Stimulated activated CD4-positive, alpha-beta T cell treated with anti-CD3 and anti-CD28 coated beads, Interleukin-4, amount 100 ng/mL, for 24 hours (primary cell): ENCODE measurements at regions not wholly inside any gene's neighbourhood (a gene's known extent, or its start where the extent isn't known, plus 50 kb on each side); places are given as distances from the start of the nearest gene placed in this dataset.

ENCODE experiments used
- DNase-seq: peaks from one replicate; pipeline ENCODE4 v3.0.0-alpha.2; 2020

DNA sequence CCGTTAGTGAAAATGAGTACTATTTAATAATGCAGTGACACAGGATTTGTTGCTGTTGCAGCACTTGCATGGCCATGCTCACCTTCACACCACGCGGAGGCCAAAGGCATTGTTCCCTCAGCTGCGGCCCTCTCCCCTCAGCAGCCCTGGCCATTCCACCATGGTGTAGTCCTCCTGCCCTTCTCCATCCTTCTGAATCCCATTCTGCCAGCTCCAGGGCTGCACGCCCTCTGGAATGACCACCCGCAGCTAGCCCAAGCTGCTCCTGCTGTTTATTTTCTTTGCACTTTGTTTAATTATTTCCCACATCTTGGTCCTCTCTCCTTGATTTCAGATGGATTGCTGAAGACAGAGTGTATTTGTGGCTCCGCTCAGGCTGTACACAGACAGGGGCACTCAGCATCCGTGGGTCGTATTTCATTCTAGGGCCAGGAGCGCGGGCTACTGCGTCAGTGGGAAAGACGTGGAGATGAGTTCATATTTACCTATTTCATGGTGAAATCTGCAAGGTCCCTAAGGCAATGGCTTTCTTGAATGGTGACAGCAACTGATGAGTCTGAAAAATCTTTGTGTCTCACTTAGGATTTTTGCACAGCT lies 81.4 kb upstream of the DUSP22 start:
- no peak for DNase-seq

DNA sequence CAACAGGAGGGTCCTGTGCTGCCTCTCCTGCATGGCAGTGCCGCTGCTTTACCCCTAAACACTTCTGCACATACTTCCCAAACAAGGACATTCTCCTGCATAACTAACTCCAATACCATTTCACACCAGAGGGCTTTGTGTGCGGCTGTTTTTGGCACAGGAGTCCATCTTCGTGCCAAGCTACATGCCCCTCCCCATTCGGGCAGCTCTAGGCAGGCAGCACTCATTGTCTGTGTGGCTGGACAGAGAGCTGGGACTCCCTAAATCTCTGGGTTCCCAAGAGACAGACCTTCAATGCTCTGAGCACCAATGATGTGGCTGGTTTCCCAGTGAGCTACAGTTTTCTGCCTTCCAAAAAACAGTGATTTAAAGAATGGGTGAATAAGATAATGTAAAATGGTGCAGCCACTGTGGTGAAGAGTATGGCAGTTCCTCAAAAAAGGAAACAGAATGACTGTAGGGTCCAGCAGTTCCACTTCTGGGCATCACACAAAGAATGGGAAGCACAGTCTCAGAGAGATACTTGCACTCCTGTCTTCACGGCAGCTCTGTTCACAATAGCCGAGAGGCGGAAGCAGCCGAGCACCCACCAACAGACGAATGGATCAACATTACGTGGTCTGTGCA lies 80.3 kb upstream of the DUSP22 start:
- DNase-seq = no peak

DNA sequence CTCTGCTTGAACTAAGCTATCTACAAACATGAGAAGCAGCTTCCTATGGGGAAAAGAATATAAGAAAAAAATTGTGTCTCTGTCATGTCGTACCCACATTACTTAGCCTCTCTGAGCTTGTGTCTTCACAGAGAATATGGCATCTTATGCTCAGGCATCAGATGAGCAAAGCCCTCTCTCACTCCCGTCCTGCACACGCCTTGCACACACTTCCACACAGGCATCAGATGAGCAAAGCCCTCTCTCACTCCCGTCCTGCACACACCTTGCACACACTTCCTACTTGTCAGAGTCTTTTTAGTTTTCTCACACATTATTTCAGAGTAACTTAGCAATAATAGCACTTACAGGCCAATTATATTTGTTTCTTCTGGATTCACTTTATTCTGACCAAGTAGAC lies 79.0 kb upstream of the DUSP22 start:
- DNase-seq = no peak

DNA sequence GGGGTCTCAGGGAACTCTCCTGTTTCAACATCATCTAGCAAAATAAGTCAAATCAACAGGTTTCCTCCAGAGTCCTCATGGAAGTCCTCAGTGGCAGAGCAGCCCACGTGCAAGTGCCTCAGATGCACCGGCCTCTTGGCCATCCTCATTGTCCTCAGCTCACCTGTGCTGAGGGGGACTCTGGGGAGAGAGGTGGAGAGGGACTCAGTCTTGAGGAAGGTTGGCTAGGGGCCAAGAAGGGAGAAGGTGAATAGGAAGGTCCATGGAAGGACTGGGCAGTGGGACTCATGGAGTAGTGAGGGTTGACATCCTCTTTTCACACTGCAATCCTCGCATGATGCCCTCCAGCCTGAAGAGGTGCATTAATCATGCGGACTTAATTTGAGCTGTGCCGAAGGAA lies 77.9 kb upstream of the DUSP22 start:
- DNase-seq = no peak

DNA sequence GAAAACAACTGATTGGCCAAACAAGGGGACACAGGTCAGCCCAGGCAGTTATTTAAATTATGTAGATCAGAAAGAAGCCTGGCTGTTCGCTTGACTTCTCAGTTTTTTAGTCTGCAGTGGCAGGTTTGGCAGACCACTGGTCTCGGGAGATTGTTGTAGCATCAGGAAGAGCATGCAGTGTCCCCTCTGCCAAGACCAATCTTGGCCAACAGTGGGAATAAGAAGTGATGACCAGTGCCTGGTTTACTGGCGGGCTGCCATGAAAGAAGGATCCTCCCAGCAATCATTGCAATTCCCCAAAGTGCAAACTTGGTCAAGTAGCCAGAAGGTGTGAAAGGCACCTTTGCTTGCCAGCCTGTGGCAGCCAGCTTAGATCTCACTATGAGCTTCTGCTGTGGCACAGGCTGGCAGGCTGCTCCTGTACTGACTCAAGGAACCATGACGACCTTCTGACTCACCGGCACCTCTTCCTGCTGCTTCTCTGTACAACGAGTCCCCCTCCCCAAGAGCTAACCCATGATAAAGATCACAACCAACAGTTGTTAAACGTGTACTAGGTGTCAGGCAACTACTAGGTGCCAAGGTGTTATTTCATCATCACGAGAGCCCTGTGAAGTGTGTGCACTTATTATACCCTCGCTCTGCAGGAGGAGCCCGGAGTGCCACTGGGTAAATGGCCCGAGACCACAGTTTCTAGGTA lies 76.8 kb upstream of the DUSP22 start:
- peak; percentile 79 for DNase-seq

DNA sequence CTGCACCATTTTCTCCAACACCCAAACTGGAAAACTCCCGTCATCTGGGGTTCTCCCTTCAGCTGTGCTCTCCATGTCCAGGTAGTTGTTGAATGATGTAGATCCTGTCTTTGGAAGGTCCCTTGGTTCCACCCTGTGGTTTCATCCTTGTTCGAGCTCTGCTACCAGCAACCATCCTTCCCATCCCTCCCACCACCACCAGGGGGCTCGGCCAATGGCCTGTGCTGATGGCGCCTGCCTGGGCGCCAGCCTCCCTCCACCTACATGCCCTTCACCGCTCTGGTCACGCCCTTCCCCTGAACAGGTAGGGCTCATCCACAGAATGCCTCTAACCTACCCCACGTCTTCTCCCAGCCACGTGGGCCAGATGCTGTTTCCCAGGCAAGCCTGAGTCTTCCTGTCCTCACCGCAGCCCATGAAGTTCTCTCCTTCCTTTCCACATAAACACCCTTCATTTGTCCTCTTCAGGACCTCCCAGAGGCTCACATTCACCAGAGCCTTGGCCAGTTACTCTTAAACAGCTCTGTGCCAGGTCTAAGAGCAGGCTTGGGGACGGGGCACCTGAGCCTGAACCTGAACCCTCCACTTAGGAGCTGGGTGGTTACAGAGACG lies 75.1 kb upstream of the DUSP22 start:
- DNase-seq = peak; percentile 33

DNA sequence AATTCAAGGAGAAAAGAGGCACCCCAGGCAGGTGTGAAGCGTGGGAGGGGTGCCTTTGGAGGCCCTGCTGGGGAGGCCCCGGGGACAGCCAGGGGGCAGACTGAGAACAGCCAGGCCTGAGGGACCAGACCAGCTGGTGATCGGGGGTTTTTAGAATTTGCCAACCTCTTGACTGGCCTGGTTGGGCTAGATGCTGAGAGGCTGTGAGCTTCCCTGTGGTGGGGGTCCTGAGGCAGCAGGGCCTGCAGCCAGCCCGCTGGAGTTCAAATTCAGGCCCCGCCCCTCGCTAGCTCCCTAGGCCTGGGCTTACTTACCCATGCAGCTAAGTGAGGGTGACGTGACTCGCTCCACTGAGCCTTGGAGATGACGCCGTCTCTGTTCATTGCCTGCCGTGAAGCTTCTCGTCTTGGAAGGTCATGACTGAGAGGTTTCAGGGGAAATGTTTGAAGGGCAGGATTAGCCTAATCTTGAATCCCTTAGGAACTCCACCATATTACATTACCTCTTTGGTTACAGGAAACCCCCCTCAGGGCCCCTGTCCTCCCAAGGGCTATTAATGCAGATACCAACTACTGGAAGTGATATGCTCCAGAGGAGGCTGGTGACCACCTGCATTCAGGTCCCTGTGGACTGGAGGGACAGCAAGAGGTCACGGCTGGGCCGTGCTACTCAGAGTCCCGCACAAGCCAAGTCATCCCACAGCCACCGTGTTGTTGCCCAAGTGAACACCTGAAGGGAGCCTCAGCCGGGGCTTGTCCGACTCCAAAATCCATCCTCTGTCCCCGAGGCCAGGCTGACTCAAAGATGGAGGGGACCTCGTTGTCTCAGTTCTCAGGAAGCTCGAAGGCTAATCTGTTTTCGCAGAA lies 73.9 kb upstream of the DUSP22 start:
- no peak for DNase-seq

DNA sequence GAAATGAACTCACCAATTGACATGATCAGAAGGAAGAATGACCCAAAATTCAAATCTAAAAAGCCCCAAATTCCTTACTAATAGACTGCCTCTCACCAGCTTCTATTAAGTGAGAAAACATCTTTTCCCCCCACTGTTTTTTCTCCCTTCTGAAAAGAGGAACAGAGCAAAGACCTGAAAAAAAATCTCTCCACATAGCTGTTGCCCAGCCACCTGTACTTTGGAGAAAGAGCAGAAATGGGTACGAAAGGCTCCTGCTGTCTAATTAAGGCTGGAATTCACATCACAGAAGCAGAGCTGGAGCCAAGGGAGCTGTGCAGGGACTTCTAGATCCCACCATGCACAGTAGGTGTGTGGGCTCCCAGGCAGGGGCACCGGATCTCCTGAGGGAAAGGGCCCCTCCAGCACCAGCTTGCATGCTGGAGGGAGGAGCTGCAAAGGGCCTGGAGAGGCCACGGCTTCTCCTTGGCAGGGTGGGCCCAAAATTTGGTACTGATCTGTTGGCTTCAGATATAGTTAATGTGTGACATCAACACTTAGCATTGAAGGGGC lies 73.2 kb upstream of the DUSP22 start:
- DNase-seq = no peak

DNA sequence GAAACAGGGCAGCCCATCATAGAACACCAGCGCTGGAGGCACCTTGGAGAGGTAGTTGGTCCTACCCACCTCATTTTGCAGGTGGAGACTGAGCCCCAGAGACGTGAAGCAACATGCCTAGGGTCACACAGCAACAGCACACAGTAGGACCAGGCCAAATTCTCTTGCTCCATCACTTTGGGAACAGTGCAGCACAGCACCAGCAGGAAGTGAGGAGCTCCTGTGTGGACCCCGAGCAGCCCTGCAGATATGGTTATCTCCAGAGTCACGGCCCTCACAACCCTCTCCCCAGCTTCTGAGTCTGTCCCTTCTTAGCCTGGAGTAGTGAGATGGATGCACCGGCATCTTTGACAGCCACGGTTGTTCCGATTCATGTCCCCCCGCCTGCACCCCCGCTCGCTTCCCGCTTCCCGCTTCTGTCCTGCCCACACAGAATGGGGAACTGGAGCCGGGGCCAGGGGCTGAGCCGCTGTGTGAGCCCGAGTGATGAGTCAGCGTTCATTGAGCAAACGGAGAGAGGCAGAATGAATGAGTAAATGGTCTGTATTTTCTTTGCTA lies 72.6 kb upstream of the DUSP22 start:
- no peak for DNase-seq

DNA sequence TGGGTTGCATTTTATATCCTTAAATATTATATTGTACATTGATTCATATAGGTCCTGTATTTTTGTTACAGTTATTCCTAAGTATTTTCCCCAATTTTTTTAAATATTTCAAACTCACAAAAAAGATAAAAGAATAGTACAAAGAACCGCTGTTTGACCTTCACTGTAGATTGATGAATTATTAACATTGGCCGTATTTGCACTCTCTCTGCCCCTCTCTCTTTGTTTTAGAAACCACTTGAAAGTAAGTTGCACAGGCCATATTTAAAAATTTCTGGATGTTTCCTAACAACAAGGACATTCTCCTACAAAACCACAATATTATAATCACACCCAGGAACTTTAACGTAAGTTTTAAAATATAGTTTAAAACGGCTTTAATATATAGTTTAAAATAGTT lies 72.0 kb upstream of the DUSP22 start:
- no peak for DNase-seq

DNA sequence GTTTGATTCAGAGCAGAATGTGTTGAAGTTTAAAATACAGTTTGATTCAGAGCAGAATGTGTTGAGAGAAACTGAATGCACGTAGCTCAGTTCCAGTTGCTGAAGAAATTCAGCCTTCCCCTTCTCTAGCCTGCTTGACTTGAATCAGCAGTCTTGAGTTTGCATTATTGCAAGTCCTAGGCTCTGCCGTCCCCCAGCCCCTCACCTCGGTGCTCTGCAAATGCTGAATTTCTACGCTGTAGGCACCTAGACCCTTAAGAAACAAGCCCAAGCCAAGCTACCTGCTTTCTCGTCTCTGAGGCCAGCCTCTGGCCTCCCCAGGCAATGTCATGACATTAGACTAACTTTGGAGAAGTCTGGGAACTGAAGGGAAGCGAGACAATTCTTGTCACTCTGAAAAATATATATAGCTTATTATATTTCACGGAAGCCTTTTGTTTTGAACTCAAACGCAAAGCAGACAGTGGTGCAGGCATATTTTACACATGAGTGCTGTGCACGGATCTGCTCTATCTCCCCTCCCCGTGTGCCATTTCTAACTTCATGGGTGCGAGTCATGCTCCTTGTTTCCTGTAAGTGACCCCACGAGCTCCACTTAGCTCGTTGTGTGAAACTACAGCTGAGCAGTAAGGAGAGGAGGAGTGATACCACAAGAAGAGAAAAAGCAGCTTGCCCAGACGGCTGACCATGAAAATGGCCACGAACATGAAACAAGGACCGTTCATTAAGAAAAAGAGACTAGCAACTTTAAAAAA lies 71.4 kb upstream of the DUSP22 start:
- DNase-seq = no peak

DNA sequence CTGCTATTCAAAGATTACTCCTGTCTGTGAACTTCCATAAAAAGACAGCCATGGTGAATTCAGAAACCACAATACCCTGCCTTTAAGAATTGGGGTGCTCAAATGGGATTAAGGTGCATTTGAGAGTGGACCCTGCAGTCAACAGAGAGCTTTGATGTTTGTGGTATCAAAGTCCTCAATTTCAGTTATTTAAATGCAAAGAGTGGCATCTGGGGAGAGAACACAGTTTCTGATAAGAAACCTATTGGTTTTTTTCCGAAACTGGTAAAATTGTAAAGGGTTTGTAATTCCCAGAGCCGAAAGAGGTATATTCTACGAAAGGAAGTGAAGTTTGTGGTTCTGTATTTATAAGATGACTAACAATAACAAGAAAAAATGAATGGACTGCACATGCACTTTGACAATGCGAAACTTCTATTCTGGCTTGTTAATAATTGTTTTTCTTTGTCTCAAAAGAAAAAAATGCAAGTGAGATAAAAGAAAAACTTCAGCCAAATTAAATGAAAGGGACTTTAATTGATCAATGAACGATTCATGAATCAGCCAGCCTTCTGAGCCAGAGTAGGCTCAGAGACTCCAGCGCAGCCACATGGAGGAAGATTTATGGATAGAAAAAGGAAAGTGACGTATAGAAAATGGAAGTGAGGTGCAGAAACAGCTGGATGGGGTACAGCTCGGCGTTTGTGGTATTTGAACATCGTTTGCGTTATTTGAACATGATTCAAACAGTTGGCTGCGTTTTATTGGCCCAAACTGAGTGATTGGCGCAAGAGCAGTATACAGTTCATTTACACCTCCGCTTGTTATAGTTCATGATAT lies 70.5 kb upstream of the DUSP22 start:
- DNase-seq = no peak

DNA sequence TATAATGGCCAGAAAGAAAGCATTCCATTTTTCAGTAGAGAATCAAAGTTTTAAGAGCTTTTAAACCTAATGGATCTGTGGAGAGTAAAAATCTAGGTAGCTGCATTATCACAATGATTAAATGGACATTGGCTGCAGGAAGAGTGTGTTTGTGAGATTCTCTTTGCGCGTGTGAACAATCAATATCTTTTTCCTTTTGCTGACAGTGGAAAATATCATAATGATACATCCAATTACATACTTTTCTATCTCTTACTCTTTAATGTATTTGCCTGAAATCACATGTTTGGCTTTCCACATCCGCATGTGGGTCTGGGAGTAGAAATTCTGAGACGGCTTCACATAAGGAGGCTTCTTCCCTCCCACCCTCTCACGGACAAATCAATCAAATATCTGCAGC lies 69.8 kb upstream of the DUSP22 start:
- no peak for DNase-seq

DNA sequence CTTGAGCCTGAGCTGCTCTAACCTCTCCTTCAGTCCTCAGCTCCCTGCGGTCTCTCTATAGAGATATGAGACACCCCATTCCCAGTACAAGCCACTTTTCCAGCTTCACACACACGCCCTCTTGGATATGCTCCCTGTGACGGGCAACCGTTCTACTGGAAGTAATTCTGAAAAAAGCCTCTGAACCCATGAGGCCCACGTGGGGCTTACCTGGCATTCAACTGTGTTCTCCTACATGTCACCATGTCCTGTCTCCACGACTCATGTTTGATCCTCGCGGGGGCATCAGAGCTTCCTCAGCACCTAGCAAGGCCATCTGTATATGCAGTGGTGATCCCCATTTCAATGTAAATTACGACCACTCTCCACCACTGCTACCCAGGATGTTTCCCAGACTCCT lies 69.2 kb upstream of the DUSP22 start:
- no peak for DNase-seq

DNA sequence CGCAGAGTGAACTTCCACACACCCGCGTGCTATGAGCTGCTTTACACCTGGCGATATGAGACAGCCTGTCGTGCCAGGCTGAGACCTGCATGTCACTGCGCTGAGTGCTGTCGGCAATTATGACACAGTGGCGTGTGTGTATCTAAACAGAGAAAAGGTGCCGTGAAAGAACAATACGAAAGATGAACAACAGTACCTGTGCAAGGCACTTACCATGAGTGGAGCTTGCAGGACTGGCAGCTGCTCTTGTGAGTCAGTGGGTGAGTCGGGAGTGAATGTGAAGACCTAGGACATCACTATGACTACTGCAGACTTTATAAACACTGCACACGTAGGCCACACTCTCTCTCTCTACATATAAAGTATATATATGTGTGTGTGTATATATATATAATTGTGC lies 68.5 kb upstream of the DUSP22 start:
- peak; percentile 59 for DNase-seq

DNA sequence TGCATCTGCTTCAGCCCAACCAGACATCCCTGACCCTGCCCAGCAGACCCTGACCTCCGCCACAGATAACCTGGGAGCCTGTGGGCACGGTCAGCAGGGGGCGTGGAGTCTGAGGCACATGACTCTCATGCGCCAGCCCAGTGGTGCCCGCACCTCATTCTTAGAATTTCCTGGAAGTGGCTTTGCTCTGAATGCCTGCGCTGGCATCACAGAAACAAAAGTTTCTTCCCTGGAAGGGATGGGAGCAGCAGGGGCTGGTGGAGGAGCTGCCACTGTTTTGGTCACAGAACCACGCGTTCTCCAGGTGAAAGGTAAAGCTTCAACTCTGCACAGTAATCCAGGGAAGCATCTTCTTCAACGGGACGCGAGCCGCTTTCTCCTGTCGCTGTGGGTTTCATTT lies 67.9 kb upstream of the DUSP22 start:
- DNase-seq = no peak

DNA sequence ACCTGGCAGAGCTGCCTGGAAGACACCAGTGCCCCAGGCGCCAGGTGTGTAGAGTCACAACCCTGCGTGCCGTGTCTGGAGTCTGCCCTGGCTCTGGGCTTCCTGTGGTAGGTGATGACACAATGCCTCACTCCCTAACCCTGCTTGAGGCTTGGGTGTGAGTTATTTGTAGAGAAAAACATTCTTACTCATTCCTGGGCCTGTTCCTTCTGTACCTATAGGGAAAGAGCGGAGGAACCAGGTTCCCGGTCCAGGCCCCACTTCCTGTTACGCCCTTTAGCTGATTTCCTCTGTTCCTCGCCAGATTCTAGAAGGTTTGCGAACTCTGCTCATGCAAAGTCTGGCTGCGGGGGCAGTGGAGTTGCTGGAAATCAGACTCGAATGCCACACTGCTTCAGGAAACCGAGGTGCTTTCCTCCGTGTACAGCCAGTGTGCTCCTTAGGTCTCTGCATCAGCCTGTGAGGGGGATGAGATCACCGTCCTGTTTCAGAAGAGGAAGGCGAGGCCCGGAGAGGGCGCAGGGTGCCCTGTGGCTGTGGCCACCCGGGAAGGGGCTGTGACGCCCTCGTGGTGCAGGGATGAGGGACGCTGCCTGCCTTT lies 67.1 kb upstream of the DUSP22 start:
- peak; percentile 80 for DNase-seq

DNA sequence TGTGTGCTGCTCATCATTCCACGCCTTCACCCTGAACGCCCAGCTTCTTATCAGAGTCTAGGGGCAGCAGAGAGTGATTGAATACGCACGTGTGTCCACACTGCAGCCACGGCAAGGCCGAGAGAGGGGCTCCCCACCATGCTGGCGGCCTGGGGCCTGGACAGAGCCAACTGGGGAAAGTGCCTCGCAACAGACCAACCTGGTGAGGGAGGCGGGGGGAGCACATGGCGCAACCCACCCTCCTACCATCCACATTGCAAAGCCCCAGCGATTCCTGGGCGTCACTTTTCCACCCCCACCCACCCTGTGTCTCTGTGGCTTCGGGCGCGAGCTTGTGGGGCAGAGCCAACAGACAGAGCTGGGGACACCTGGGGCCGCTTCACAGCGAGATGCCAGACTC lies 66.4 kb upstream of the DUSP22 start:
- DNase-seq = no peak

DNA sequence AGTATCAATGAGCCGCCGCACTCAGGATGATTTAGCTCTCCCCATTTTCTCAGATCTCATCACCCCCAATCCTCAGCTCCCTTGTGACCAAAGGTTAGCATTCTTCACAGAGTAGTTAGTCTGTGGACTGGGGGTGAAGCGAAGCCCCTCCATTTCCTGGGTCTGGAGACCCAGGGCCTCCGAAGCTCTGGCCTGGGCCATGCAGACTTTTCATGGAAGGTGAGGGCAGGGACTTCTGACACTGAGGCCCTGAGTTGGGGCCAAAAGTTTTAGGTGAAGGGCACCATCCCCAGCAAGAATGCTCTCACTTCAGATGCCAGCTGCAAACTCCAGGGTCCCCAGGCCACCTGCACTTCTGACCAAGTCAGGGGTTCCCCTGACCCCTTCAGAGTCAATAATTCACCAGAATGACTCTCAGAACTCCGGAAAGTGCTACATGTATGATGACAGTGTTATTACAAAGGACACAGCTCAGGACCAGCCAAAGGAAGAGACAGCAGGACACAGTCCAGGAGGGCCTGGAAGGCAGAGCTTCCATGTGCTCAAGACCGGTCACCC lies 65.7 kb upstream of the DUSP22 start:
- no peak for DNase-seq
